GM18909 (cell line): ENCODE measurements at regions not wholly inside any gene's neighbourhood (a gene's known extent, or its start where the extent isn't known, plus 50 kb on each side); places are given as distances from the start of the nearest gene placed in this dataset.
"Not testable (repeated sequence)": the region's sequence is repeated elsewhere in the genome, so short reads cannot be mapped to it uniquely, and the experiment has no call there.

Experiments used
- ATAC-seq: cut with Tn5 transposase; IDR thresholded peaks from one replicate; pipeline ENCODE4 v1.9.1; 2021; ENCODE audit warnings: mild to moderate bottlenecking; ENCODE audit not compliant: unreplicated experiment, poor library complexity

DNA sequence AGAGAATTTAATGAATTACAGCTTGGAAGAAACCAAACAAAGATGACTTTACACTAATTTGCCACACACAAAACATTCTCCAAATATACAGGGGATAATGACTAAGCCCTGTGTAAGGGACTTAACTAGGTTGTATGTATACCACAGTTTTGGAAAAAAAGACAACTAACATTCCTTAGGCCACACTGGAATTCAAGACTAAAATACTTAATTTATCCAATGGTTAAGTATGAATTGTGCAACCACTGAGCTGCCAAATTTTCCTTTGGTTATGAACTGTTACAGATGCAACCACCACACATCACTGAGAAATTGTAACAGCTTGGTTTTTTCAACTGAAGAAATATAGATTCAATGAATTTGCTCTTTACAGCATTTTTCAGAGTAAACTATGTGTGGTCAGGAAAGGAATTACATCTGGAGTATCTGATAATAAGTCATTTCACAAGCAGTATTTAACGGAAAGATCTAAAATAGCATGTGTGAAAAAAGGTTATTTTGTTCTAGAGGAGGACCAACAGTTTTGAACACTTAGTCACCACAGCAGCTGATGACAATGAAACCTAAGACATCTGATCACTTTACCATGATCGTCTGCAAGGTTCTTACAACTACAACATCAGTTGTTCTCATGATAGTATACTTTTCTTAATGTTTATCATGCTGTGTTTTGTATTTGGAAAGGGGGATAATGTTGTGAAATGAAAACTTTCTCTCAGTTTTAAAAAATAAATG lies 318.8 kb downstream of the BCKDHB start:
- no peak for ATAC-seq

GRCh38 chr6:80411486-80411885 lies 305.0 kb downstream of the BCKDHB start:
- ATAC-seq = no peak

GRCh38 chr6:80407976-80408375 lies 301.5 kb downstream of the BCKDHB start:
- ATAC-seq = not testable (repeated sequence)

DNA sequence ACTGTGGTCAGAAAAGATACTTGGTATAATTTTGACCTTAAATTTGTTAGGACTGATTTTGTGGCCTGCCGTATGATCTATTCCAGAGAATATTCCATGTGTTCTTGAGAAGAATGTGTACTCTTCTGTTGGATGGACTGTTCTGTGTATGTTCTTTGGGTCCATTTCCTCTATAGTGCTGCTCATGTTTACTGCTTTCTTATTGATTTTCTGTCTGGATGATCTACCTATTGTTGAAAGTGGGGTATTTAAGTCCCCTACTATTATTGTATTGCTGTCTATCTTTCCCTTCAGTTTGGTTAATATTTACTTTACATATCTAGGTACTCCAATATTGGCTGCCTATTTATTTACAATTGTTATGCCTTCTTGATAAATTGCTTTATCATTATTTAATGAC lies 298.4 kb downstream of the BCKDHB start:
- ATAC-seq = no peak

GRCh38 chr6:80403365-80403764 lies 296.9 kb downstream of the BCKDHB start:
- no peak for ATAC-seq

GRCh38 chr6:80402266-80402665 lies 295.8 kb downstream of the BCKDHB start:
- ATAC-seq = no peak
